ENCODE measurements at regions not wholly inside any gene's neighbourhood (a gene's known extent, or its start where the extent isn't known, plus 50 kb on each side); places are given as distances from the start of the nearest gene placed in this dataset.

- no peak overlapping the region for H3K27ac ChIP-seq
- TF ChIP-seq CTCF (IDR thresholded peaks at IDR 0.05), result no peak
- TF ChIP-seq ZFX (IDR thresholded peaks at IDR 0.05; ENCODE audit: borderline replicate concordance), result no peak
Measured at GRCh38 chr15:95324656-95325055, 1005.8 kb upstream of the NR2F2 start.

GRCh38 chr15:95325763-95326404 lies 1004.6 kb upstream of the NR2F2 start:
- H3K27ac ChIP-seq, result no peak overlapping the region
- TF ChIP-seq CTCF (IDR thresholded peaks at IDR 0.05) (no peak), ZFX (IDR thresholded peaks at IDR 0.05; ENCODE audit: borderline replicate concordance) (no peak)

GRCh38 chr15:95326431-95327182 lies 1003.9 kb upstream of the NR2F2 start:
- TF ChIP-seq ZFX (IDR thresholded peaks at IDR 0.05; ENCODE audit: borderline replicate concordance), result no peak
- TF ChIP-seq CTCF (IDR thresholded peaks at IDR 0.05), result no peak
- no peak overlapping the region for H3K27ac ChIP-seq

- TF ChIP-seq ZFX (IDR thresholded peaks at IDR 0.05; ENCODE audit: borderline replicate concordance) (no peak), CTCF (IDR thresholded peaks at IDR 0.05) (no peak)
- H3K27ac ChIP-seq, result no peak overlapping the region
Measured at GRCh38 chr15:95327183-95327525, 1003.3 kb upstream of the NR2F2 start.

GRCh38 chr15:95327661-95328060 lies 1002.8 kb upstream of the NR2F2 start:
- TF ChIP-seq CTCF (IDR thresholded peaks at IDR 0.05), result no peak
- TF ChIP-seq ZFX (IDR thresholded peaks at IDR 0.05; ENCODE audit: borderline replicate concordance), result no peak
- H3K27ac ChIP-seq, result no peak overlapping the region

- TF ChIP-seq ZFX (IDR thresholded peaks at IDR 0.05; ENCODE audit: borderline replicate concordance) (no peak), CTCF (IDR thresholded peaks at IDR 0.05) (no peak)
- H3K27ac ChIP-seq, result no peak overlapping the region
Measured at GRCh38 chr15:95328559-95328958, 1001.9 kb upstream of the NR2F2 start.

GRCh38 chr15:95329362-95329761 lies 1001.1 kb upstream of the NR2F2 start:
- TF ChIP-seq CTCF (IDR thresholded peaks at IDR 0.05) (no peak), ZFX (IDR thresholded peaks at IDR 0.05; ENCODE audit: borderline replicate concordance) (no peak)
- no peak overlapping the region for H3K27ac ChIP-seq

Measured in 22Rv1 (cell line).